ENCODE measurements at regions not wholly inside any gene's neighbourhood (a gene's known extent, or its start where the extent isn't known, plus 50 kb on each side); places are given as distances from the start of the nearest gene placed in this dataset.

GRCh38 chr14:65926504-65926903 lies 514.0 kb downstream of the FUT8 start:
- no peaks in the 10 kb centered on the region for H4K20me1 ChIP-seq (ENCODE audit: insufficient read depth, low read length)
- TF ChIP-seq CTCF (IDR thresholded peaks at IDR 0.05; ENCODE audit: low read length): no peak
- TF ChIP-seq EZH2phosphoT487 (IDR thresholded peaks at IDR 0.05; ENCODE audit: low read length): no peak
- TF ChIP-seq EZH2 (optimal IDR thresholded peaks at IDR 0.05; ENCODE audit: low read depth, low read length): no peak
- no peaks in the 10 kb centered on the region for H3F3A ChIP-seq (ENCODE audit: insufficient read depth, low read length)
- no peak overlapping the region for H2AFZ ChIP-seq (ENCODE audit: low read length)
- H3K9me3 ChIP-seq (replicated peaks; ENCODE audit: insufficient read depth, low read length): no peaks in the 10 kb centered on the region
- H3K27ac ChIP-seq (ENCODE audit: low read length): no peak overlapping the region
- H3K4me3 ChIP-seq (ENCODE audit: low read length): no peak overlapping the region
- H3K4me1 ChIP-seq (ENCODE audit: low read length): no peaks in the 10 kb centered on the region
- H3K79me2 ChIP-seq (ENCODE audit: low read length): no peaks in the 10 kb centered on the region
- H3K9ac ChIP-seq (ENCODE audit: low read length): no peak overlapping the region
- H3K36me3 ChIP-seq (replicated peaks; ENCODE audit: insufficient read depth, low read length): no peaks in the 10 kb centered on the region
- DNase-seq: no peak
- H3K4me2 ChIP-seq (ENCODE audit: low read depth, low read length): no peak overlapping the region
- H3K27me3 ChIP-seq (replicated peaks; ENCODE audit: insufficient read depth, low read length): no peaks in the 10 kb centered on the region
- H3K9me2 ChIP-seq (replicated peaks; ENCODE audit: insufficient read depth, low read length): no peaks in the 10 kb centered on the region

- no peak for DNase-seq
- TF ChIP-seq CTCF (IDR thresholded peaks at IDR 0.05; ENCODE audit: low read length) (no peak), EZH2 (optimal IDR thresholded peaks at IDR 0.05; ENCODE audit: low read depth, low read length) (no peak), EZH2phosphoT487 (IDR thresholded peaks at IDR 0.05; ENCODE audit: low read length) (no peak)
- H4K20me1 ChIP-seq (ENCODE audit: insufficient read depth, low read length): no peaks in the 10 kb centered on the region
- no peak overlapping the region for H3K4me3 ChIP-seq (ENCODE audit: low read length)
- H3K4me2 ChIP-seq (ENCODE audit: low read depth, low read length): no peak overlapping the region
- no peak overlapping the region for H3K9ac ChIP-seq (ENCODE audit: low read length)
- no peak overlapping the region for H3K27ac ChIP-seq (ENCODE audit: low read length)
- no peaks in the 10 kb centered on the region for H3F3A ChIP-seq (ENCODE audit: insufficient read depth, low read length)
- H3K27me3 ChIP-seq (replicated peaks; ENCODE audit: insufficient read depth, low read length): no peaks in the 10 kb centered on the region
- H3K79me2 ChIP-seq (ENCODE audit: low read length): no peaks in the 10 kb centered on the region
- H3K4me1 ChIP-seq (ENCODE audit: low read length): no peaks in the 10 kb centered on the region
- no peaks in the 10 kb centered on the region for H3K9me3 ChIP-seq (replicated peaks; ENCODE audit: insufficient read depth, low read length)
- no peaks in the 10 kb centered on the region for H3K9me2 ChIP-seq (replicated peaks; ENCODE audit: insufficient read depth, low read length)
- no peak overlapping the region for H2AFZ ChIP-seq (ENCODE audit: low read length)
- H3K36me3 ChIP-seq (replicated peaks; ENCODE audit: insufficient read depth, low read length): no peaks in the 10 kb centered on the region
Observed at GRCh38 chr14:65926935-65927700, 514.6 kb downstream of the FUT8 start.

- H3K4me2 ChIP-seq (ENCODE audit: low read depth, low read length): no peak overlapping the region
- no peaks in the 10 kb centered on the region for H3K79me2 ChIP-seq (ENCODE audit: low read length)
- H3K9me2 ChIP-seq (replicated peaks; ENCODE audit: insufficient read depth, low read length): no peaks in the 10 kb centered on the region
- TF ChIP-seq EZH2 (optimal IDR thresholded peaks at IDR 0.05; ENCODE audit: low read depth, low read length): no peak
- no peak for DNase-seq
- no peaks in the 10 kb centered on the region for H3K9me3 ChIP-seq (replicated peaks; ENCODE audit: insufficient read depth, low read length)
- no peaks in the 10 kb centered on the region for H3K4me1 ChIP-seq (ENCODE audit: low read length)
- no peak overlapping the region for H2AFZ ChIP-seq (ENCODE audit: low read length)
- no peaks in the 10 kb centered on the region for H3K27me3 ChIP-seq (replicated peaks; ENCODE audit: insufficient read depth, low read length)
- H3K36me3 ChIP-seq (replicated peaks; ENCODE audit: insufficient read depth, low read length): no peaks in the 10 kb centered on the region
- H3K27ac ChIP-seq (ENCODE audit: low read length): no peak overlapping the region
- H3K9ac ChIP-seq (ENCODE audit: low read length): no peak overlapping the region
- H3F3A ChIP-seq (ENCODE audit: insufficient read depth, low read length): no peaks in the 10 kb centered on the region
- no peak overlapping the region for H3K4me3 ChIP-seq (ENCODE audit: low read length)
- no peaks in the 10 kb centered on the region for H4K20me1 ChIP-seq (ENCODE audit: insufficient read depth, low read length)
Observed at GRCh38 chr14:65927931-65928356, 515.4 kb downstream of the FUT8 start.

GRCh38 chr14:65928995-65929394 lies 516.5 kb downstream of the FUT8 start:
- Histone ChIP-seq H3K4me3 (ENCODE audit: low read length) (no peak overlapping the region), H3F3A (ENCODE audit: insufficient read depth, low read length) (no peaks in the 10 kb centered on the region), H3K4me1 (ENCODE audit: low read length) (no peaks in the 10 kb centered on the region), H2AFZ (ENCODE audit: low read length) (no peak overlapping the region), H3K9me2 (replicated peaks; ENCODE audit: insufficient read depth, low read length) (no peaks in the 10 kb centered on the region), H3K36me3 (replicated peaks; ENCODE audit: insufficient read depth, low read length) (no peaks in the 10 kb centered on the region), H3K9me3 (replicated peaks; ENCODE audit: insufficient read depth, low read length) (no peaks in the 10 kb centered on the region), H3K79me2 (ENCODE audit: low read length) (no peaks in the 10 kb centered on the region), H3K4me2 (ENCODE audit: low read depth, low read length) (no peak overlapping the region), H3K27me3 (replicated peaks; ENCODE audit: insufficient read depth, low read length) (no peaks in the 10 kb centered on the region), H3K9ac (ENCODE audit: low read length) (no peak overlapping the region), H3K27ac (ENCODE audit: low read length) (no peak overlapping the region), H4K20me1 (ENCODE audit: insufficient read depth, low read length) (no peaks in the 10 kb centered on the region)
- DNase-seq: no peak
- TF ChIP-seq EZH2phosphoT487 (IDR thresholded peaks at IDR 0.05; ENCODE audit: low read length) (no peak), EZH2 (optimal IDR thresholded peaks at IDR 0.05; ENCODE audit: low read depth, low read length) (no peak), CTCF (IDR thresholded peaks at IDR 0.05; ENCODE audit: low read length) (no peak)
